ENCODE measurements at regions not wholly inside any gene's neighbourhood (a gene's known extent, or its start where the extent isn't known, plus 50 kb on each side); places are given as distances from the start of the nearest gene placed in this dataset.

DNA sequence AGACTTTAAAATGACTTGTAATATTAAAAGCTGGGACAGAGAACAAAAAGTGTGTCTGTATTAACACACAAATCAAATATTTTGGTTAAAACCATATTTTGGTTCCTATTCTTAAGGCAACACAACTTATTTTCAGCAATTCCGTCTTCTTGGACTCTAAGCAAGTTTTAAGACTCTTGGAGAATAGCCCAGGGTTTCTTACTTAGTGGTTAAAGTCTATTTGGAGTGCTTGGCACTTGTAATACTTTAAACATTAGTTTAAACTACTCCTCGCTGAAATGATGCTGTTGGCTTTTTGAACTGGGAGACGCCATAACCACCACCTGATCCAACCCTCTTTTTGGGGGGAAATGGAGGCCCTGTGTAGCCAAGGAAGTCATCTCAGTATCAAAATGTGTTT, 109.7 kb upstream of the GMDS start:
- TF ChIP-seq CTCF (IDR thresholded peaks at IDR 0.05; ENCODE audit: low read depth, low read length, poor library complexity, severe bottlenecking) = no peak
- TF ChIP-seq EZH2phosphoT487 (IDR thresholded peaks at IDR 0.05; ENCODE audit: borderline replicate concordance, low read length) = no peak

All from DOHH2 (cell line).